ENCODE measurements at regions not wholly inside any gene's neighbourhood (a gene's known extent, or its start where the extent isn't known, plus 50 kb on each side); places are given as distances from the start of the nearest gene placed in this dataset.

DNA sequence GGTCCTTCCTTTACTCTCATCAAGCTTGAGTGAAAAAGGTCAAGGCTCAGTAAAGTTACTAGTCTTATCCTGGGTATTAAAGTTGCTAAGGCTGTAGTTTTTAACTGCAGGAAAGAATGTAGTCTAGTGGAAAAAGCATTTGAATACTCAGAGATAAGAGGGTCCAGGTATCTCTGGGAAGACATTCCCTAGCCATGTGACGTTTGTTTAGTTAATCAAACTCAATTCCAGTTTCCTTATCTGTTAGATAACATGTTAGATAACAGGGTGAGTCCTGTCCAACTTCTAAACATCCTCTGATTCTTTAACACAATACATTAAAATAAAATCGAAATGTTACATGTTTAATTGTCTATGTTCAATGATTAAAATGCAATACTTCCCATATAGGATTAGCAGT is 720.7 kb upstream of the LMO3 start:
- TF ChIP-seq CTCF (IDR thresholded peaks at IDR 0.05) (no peak), POLR2A (IDR thresholded peaks at IDR 0.05) (no peak)

Measured in uterus (tissue), 2 donors.